Central memory CD8-positive, alpha-beta T cell (primary cell): ENCODE measurements at regions not wholly inside any gene's neighbourhood (a gene's known extent, or its start where the extent isn't known, plus 50 kb on each side); places are given as distances from the start of the nearest gene placed in this dataset.

Experiments used
- ATAC-seq: fragments of 150-1000 bp; cut with Tn5 transposase; replicated peaks from 2 replicates; pipeline ENCODE4 v1.10.0; 2022; ENCODE audit warnings: mild to moderate bottlenecking, moderate FRiP score, moderate number of reproducible peaks; ENCODE audit not compliant: poor library complexity, severe bottlenecking; ENCODE audit errors: extremely low read depth
- DNase-seq, 2 donors: peaks; one replicate each; pipeline ENCODE4 v3.0.0; 2021; ENCODE audit warnings: low spot score in 2 of 2
- H3K27ac Mint-ChIP-seq: one replicate; pipeline ENCODE4 v1.8.0; 2022; ENCODE audit warnings: low read depth, mild to moderate bottlenecking, moderate library complexity, mixed read lengths
- H3K27me3 Mint-ChIP-seq: one replicate; pipeline ENCODE4 v1.8.0; 2022; ENCODE audit warnings: mixed read lengths
- H3K36me3 Mint-ChIP-seq: one replicate; pipeline ENCODE4 v1.8.0; 2022; ENCODE audit warnings: mild to moderate bottlenecking, moderate library complexity, mixed read lengths; ENCODE audit not compliant: insufficient read depth
- H3K4me1 Mint-ChIP-seq: one replicate; pipeline ENCODE4 v1.8.0; 2022; ENCODE audit warnings: mixed read lengths
- H3K4me3 Mint-ChIP-seq: one replicate; pipeline ENCODE4 v1.8.0; 2022; ENCODE audit warnings: mild to moderate bottlenecking, moderate library complexity, mixed read lengths
- H3K9me3 Mint-ChIP-seq: one replicate; pipeline ENCODE4 v1.8.0; 2022; ENCODE audit warnings: mixed read lengths

DNA sequence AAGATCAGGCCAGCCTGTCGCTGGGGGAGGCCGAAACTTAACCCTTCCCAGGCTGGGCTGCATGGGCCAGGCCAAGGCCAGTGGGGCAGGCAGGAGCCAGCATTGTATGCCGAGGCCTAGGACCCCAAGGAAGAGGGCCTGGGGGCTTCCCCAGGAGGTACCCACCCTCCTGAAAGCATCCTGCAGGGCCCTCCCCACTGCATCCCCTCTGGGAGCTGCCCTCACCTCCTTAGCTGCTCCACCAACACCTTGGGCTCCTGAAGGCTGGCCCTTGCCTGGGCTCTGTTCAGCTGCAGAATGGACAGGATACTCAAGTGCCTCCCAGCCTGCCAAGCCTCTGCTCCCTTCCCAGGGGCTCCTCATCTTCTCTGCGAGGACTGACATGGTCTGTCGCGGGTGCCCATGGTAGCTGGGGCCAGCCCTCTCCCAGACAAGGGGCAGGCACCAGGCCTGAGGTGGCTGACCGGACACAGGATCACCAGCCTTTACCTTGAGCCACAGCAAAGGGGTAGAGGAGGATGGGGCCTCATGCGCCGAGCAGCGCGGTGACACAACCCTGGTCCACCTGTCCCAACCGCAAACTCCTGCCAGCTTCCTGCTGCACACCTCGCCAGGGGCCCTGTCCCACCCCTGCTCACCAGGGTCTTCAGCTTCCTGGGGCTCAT is 94.2 kb downstream of the MICALL2 start:
- Mint-ChIP-seq H3K4me3 (no peak overlapping the region), H3K27me3 (peaks cover 39% of the 10 kb centered on the region), H3K9me3 (no peaks in the 10 kb centered on the region), H3K27ac (no peak overlapping the region), H3K4me1 (no peaks in the 10 kb centered on the region), H3K36me3 (peaks cover 4% of the 10 kb centered on the region)
- DNase-seq, result no peak
- no peak for ATAC-seq

DNA sequence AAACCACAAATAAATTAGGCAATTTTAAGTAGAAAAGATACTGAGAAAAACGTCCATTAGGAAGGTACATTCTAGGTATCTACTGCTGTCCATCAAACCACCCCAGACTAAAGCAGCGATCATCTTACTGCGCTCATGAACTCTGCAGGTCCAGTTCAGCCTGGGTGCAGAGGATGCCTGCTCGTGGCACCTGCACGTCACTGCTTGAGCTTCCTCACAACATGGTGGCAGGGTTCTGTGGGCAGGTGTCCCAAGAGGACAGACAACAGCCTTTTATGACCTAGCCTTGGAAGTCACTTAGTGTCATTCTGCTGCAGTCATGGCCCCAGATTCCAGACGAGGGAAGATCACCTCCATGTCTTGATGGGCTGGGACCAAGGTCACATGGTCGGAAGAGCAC is 93.4 kb downstream of the MICALL2 start:
- H3K27ac Mint-ChIP-seq, result no peak overlapping the region
- H3K4me3 Mint-ChIP-seq, result peak overlapping the region; percentile 22
- H3K36me3 Mint-ChIP-seq, result peaks cover 4% of the 10 kb centered on the region
- H3K9me3 Mint-ChIP-seq, result no peaks in the 10 kb centered on the region
- H3K4me1 Mint-ChIP-seq, result no peaks in the 10 kb centered on the region
- ATAC-seq (no peak), DNase-seq (no peak)
- H3K27me3 Mint-ChIP-seq, result peaks cover 47% of the 10 kb centered on the region

DNA sequence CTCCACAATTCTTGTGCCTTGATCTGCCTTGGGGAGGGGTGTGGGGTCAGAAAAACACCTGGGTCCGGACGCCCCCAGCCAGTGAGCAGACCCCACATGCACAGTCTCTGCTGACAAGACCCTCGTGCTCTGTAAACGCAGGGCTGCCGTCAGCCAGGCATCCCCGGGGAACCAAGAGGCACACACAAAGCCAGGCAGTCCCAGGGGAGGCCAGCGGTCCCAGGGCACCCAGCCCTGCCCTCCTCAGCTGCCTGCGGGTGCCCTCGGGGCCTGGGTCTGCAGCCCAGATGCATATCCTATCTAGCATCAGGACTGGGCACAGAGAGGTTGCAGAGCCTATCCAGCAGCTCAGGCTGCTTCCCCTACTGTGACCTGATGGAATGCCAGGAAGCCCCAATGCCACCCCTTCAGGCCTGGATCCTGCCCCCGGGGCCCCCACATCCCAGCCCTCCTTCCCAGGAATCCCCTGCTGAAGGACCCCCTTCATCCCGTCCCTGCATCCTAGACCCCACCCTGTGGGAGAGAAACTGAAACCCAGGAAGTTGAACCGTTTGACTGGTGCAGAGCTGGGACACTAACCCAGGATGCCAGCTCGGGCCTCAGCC is 92.4 kb downstream of the MICALL2 start:
- Mint-ChIP-seq H3K27me3 (peaks cover 47% of the 10 kb centered on the region), H3K36me3 (peaks cover 4% of the 10 kb centered on the region), H3K4me3 (no peak overlapping the region), H3K9me3 (no peaks in the 10 kb centered on the region), H3K27ac (no peak overlapping the region), H3K4me1 (no peaks in the 10 kb centered on the region)
- DNase-seq, result no peak
- ATAC-seq, result no peak

DNA sequence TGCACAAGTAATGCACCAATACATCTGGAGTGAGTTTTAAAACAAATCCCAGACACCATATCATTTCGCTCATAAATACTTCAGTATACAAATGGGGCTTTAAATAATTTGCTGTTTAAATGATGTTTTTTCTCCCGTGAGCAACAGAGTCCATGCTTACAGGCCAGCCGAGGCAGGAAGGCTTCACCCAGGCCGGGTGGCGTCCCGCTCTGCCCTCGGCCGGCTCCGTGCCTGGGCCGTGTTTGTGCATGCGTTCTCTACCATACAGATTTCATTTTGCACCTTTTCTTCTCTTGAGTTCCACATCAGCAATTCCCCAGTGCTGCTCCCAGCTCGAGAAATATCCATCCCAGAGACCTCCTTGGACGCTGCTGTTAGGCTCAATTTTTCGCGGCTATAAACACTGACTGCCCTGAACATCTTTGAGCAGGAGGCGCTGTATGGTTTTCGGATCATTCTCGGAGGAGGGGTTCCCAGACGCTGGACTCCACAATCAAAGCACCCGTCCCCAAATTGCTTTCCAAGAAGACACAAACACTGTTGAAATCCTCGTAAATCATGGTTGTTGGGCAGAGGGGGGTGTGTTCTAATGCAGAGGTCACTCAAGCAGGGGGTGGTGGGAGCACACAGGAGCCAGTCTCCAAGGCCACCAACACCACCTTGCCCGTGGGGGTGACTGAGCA is 91.6 kb downstream of the MICALL2 start:
- Mint-ChIP-seq H3K4me3 (no peak overlapping the region), H3K36me3 (peaks cover 4% of the 10 kb centered on the region), H3K9me3 (no peaks in the 10 kb centered on the region), H3K27me3 (peaks cover 51% of the 10 kb centered on the region), H3K4me1 (no peaks in the 10 kb centered on the region), H3K27ac (no peak overlapping the region)
- DNase-seq, result no peak
- ATAC-seq, result no peak

DNA sequence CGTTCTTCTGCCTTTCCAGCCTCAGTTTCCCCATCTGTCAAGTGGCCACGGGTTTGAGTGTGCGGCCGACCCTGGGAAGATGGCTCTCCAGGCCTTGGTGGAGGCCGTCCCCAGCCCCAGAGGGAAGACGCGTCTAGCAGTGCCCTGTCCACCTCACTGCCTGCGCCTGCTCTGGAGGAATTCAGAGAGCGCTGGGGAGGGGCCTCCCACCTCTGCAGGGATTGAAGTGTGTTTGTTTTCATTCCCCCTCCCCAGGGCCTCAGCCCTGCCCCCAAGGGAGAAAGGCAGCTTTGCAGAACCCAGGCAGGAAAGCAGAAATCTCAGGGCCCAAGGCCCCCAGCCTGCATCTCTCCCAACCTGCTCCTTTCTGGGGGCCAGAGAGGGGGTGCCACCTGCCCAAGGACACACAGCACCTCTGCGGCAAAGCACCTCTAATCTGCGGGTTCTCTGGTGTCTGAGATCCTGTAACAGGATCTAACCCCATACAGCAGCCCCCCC is 91.0 kb downstream of the MICALL2 start:
- H3K4me1 Mint-ChIP-seq, result no peaks in the 10 kb centered on the region
- H3K27ac Mint-ChIP-seq, result no peak overlapping the region
- peaks cover 4% of the 10 kb centered on the region for H3K36me3 Mint-ChIP-seq
- no peaks in the 10 kb centered on the region for H3K9me3 Mint-ChIP-seq
- DNase-seq (no peak), ATAC-seq (no peak)
- no peak overlapping the region for H3K4me3 Mint-ChIP-seq
- peaks cover 57% of the 10 kb centered on the region for H3K27me3 Mint-ChIP-seq

DNA sequence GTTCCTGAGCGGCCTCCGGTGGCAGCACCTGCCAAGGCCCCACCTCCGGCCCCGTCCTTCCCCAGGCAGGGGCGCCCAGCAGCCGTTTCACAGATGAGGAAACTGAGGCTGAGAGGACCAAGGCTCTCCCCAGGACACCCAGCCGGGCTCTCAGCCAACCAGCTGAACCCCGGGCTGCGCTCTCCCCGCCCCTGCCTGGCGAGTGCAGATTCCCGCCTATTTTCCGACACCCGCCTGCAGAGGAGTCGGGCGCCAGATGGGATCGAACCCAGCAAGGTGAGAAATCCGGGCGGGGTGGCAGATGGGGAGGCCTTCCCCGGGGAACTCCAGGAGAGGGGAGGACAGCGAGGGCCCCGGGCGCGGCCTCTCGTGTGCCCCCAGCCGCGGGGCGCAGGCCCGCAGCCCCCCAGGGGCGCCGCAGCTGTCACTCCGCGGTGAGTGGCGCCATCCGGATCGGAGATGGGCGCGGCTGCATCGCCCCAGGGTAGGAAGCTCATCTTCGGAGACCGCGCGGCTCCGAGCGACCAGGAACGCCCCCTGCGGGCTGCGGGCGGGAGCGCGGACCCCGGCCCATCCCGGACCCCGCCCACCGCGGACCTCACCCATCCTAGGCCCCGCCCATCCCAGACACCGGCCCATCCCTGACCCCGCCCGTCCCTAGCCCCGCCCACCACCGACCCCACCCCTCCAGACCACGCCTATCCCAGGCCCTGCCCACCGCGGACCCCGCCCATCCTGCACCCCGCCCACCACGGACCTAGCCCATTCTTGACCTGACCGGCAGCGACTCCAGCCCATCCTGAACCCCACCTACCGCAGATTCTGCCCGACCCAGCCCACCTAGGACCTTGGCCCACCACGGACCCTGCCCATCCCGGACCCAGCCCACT is 90.3 kb downstream of the MICALL2 start:
- H3K36me3 Mint-ChIP-seq, result peaks cover 4% of the 10 kb centered on the region
- DNase-seq (no peak), ATAC-seq (no peak)
- no peaks in the 10 kb centered on the region for H3K4me1 Mint-ChIP-seq
- H3K9me3 Mint-ChIP-seq, result no peaks in the 10 kb centered on the region
- H3K4me3 Mint-ChIP-seq, result no peak overlapping the region
- H3K27me3 Mint-ChIP-seq, result peaks cover 63% of the 10 kb centered on the region
- H3K27ac Mint-ChIP-seq, result no peak overlapping the region

DNA sequence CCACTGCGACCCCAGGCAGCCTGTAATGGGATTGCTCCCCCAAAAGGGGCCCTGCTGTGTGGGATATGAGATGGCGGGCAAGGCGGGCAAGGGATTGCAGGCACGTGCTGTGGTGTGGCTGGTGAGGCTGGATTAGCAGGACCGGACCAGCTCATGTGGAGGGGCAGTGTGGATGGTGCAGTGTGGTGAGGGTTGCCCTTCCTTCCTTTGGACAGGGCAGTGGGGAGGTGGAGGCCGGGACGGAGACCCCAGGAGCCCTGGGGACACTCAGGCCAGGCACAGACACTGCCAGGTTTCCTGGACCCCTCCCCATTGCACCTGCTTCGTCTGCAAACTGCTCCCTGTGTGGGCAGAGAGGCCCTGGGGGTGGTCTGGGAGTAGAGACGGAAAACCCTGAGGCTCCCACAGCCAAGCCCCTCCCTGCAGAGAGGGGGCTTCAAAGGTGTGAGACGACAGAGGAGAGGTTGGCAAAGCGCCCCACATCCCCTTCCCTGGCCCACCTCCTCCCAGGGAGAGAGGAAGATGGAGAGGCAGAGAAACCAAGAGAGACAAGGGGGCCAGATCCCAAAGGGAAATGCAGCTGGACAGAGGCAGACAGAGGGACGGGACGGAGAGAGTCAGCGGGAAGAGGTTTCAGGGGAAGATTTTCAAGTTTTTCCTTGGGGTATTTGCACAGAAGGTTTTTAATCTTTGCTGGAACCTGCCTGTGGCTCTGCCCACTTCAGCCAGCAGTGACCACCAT is 89.2 kb downstream of the MICALL2 start:
- H3K36me3 Mint-ChIP-seq, result peaks cover 4% of the 10 kb centered on the region
- no peak for DNase-seq
- no peak overlapping the region for H3K27ac Mint-ChIP-seq
- no peaks in the 10 kb centered on the region for H3K4me1 Mint-ChIP-seq
- ATAC-seq, result no peak
- no peaks in the 10 kb centered on the region for H3K9me3 Mint-ChIP-seq
- H3K27me3 Mint-ChIP-seq, result peaks cover 63% of the 10 kb centered on the region
- no peak overlapping the region for H3K4me3 Mint-ChIP-seq

DNA sequence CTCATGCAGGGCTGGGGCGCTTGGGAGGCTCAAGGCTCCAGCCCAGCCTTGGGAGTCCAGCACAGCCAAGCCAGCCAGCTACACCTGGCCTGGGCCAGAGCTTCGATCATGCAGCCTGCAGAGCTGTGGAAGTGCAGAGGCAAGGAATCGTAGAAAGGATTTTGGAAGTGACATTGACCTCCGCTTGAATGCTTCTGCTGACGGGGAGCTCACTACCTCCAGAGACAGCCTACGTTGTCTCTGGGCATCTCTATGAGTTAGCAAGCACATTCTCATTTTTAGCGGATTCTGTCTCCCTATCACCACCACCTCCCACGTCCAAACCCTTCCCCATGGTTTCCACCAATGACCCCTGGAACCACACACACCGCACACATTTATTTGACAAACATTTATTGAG is 88.5 kb downstream of the MICALL2 start:
- no peaks in the 10 kb centered on the region for H3K4me1 Mint-ChIP-seq
- no peak overlapping the region for H3K27ac Mint-ChIP-seq
- peaks cover 59% of the 10 kb centered on the region for H3K27me3 Mint-ChIP-seq
- DNase-seq (no peak), ATAC-seq (no peak)
- H3K9me3 Mint-ChIP-seq, result no peaks in the 10 kb centered on the region
- no peak overlapping the region for H3K4me3 Mint-ChIP-seq
- peaks cover 4% of the 10 kb centered on the region for H3K36me3 Mint-ChIP-seq

DNA sequence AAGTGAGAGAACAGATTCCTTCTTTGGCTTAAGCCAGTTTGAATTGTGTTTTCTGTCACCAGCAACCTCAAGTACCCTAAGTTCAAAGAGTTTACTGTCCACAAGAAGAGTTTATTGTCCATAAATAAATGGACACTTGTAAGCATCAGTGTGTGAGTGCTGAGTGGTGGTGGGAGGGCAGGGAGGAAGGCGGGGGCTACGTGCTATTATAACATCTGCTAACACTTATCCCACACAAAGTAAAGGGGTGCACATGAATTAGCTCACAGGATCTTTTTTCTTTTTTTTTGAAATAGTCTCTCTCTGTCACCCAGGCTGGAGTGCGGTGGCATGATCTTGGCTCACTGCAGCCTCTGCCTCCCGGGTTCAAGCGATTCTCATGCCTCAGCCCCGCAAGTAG is 87.2 kb downstream of the MICALL2 start:
- no peak for ATAC-seq
- no peak overlapping the region for H3K4me3 Mint-ChIP-seq
- no peak overlapping the region for H3K27ac Mint-ChIP-seq
- peaks cover 47% of the 10 kb centered on the region for H3K27me3 Mint-ChIP-seq
- peaks cover 4% of the 10 kb centered on the region for H3K36me3 Mint-ChIP-seq
- no peak for DNase-seq
- no peaks in the 10 kb centered on the region for H3K4me1 Mint-ChIP-seq
- no peaks in the 10 kb centered on the region for H3K9me3 Mint-ChIP-seq

DNA sequence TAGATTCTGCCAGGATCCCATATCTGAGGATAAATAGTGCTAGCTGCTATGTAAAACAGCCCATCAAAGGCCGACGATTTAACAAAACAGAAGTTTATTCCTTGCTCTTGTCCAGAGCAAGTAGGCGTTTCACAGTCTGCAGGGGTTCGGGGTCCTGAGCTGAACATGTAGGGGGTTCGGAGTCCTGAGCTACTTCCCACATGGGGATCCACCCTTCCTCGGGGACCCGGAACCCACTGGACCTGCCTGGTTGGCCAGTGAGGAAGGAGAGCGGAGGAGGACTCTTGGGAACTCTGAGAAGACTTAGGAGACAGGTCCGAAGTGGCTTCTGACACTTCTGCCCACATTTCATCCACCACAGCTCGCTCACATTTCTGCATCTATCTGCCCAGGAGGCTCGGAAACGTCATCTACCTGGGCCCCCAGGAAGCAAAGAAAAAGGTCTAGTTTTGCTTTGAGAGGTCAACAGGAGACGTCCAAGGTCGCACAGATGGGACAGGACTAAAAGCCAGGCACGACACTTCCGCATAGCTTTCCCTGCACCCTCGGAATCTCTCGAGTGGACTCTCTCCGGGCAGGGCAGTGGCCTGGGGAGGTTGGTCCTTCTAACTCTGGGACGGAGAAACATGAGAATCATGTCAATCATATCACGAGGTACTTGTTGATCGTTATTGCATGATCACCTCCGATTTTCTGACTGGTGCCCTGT is 86.4 kb downstream of the MICALL2 start:
- peaks cover 39% of the 10 kb centered on the region for H3K27me3 Mint-ChIP-seq
- ATAC-seq (no peak), DNase-seq (no peak)
- H3K9me3 Mint-ChIP-seq, result no peaks in the 10 kb centered on the region
- H3K36me3 Mint-ChIP-seq, result peaks cover 2% of the 10 kb centered on the region
- no peaks in the 10 kb centered on the region for H3K4me1 Mint-ChIP-seq
- no peak overlapping the region for H3K27ac Mint-ChIP-seq
- H3K4me3 Mint-ChIP-seq, result no peak overlapping the region

DNA sequence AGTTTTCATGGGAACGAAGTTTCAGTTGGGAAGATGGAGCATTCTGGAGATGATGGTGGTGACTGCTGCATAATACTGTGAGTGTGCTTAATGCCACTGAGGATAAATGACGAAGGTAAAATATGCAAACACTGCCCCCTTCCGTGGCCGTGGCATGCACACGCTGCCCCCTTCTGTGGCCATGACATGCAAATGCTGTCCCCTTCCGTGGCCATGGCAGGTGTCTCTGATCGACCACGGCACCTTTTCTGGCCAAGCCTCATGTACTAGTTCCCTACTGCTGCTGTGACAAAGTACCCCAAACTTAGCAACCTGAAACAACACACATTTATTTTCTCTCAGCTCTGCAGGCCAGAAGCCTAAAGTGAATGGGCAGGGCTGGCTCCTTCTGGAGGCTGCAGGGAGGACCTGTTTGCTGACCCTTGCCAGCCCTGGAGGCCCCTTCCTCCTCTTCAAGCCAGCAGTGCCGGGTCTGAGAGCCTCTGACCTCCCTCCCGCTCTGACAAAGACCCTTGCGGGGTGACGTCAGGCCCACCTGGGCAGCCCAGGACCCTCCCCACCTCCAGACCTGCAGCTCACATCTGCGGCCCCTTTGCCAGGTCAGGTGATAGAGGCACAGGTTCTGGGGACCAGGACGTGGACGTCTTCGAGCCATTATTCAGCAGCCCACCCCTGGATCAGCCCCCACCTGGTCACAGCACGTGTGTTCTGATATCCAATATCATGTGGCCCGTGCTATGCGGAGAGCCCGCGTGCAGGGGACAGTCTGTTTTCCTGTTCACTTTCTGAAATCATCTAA is 82.0 kb downstream of the MICALL2 start:
- no peak overlapping the region for H3K27ac Mint-ChIP-seq
- no peak for ATAC-seq
- no peaks in the 10 kb centered on the region for H3K9me3 Mint-ChIP-seq
- DNase-seq, result no peak
- H3K4me3 Mint-ChIP-seq, result no peak overlapping the region
- no peaks in the 10 kb centered on the region for H3K36me3 Mint-ChIP-seq
- peaks cover 15% of the 10 kb centered on the region for H3K27me3 Mint-ChIP-seq
- H3K4me1 Mint-ChIP-seq, result no peaks in the 10 kb centered on the region
